Kidney glomerular epithelial cell (primary cell): ENCODE measurements at regions not wholly inside any gene's neighbourhood (a gene's known extent, or its start where the extent isn't known, plus 50 kb on each side); places are given as distances from the start of the nearest gene placed in this dataset.
A peak's percentile ranks its signal among the peaks of the same experiment; 100 is the strongest.

ENCODE experiments used
- DNase-seq: peaks from one replicate; lab custom pipeline; 2025; lab: John Stamatoyannopoulos, UW

DNA sequence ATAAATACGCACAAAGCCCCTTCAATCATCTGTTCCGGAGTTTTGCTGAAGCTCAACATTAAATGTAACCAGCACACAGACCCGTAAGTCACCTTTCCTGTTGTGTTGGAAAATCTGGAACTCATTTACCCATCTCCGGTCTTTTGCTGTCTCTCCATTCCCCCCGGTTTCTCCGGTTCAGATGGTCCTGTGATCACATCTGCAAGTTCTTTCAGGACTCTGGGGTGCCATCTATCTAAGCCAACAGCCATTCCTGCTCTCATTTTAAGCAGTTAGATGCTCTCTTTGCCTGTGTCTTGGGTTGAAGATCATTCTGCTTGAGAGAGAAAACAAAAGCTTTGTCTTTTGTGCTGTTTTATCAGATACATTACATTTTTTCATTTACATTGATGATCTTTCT is 91.7 kb upstream of the TGIF1 start:
- no peak for DNase-seq

DNA sequence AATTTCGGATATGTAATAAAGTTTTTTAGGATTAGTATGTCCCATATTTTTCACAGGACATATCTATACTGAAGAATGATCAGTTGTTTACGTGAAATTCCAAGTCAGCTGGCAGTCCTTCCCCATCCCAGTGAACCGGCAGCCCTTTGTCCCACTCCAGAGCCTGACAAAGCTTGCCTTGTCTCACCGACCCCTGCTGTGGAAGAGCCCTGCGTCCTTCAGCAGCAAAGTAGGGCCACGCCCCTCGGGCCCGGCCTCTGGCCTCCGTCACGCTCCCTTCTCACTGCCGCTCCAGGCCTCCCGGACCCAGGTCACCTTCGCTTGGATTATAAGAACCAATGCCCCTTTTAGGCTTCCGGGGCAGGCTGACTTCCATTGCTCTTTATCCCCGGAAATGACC is 89.8 kb upstream of the TGIF1 start:
- DNase-seq = no peak

DNA sequence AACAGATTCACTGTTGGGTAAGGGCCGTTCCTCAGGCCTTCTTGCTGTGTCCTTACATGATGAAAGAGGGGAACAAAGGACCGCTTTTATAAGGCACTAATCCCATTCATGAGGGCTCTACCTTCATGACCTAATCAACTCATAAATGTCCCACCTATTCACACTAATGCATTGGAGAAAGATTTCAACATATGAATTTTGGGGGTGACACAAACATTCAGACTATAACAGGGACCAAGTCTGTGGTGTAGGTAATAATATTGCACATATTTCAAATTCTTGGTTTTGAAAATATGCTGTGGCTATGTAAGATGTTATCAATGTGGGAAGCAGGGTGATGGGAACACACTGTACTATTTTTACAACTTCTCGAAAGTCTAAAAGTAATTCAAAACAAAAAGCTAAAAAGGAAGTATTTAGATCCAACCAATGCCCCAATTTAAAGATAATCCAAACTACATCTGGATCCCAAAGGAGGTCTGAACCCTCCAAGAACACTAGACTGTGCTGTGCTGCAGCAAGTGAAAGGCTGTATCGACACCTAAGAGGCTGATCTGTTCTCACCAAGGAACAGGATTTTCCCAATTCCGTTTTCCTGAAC is 82.4 kb upstream of the TGIF1 start:
- DNase-seq = peak; percentile 37

DNA sequence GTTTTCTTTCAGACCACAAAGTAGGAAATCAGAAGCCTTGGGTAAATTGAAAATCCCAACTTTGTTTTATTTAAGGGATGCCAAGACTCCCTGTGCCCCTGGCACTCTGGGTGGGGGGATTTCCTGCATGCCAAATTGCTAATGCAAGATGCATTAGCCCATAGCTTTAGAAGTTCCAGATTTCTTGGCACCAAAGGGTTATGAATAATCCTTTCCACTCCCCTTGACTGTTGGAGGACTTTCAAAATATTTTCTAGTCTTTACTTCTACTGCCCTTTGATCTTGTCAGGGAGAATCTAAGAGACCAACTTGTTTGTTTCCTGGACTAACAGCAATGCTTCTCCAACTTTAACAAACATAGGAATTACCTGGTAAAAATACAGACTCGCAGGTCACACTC is 81.8 kb upstream of the TGIF1 start:
- DNase-seq = peak; percentile 57

DNA sequence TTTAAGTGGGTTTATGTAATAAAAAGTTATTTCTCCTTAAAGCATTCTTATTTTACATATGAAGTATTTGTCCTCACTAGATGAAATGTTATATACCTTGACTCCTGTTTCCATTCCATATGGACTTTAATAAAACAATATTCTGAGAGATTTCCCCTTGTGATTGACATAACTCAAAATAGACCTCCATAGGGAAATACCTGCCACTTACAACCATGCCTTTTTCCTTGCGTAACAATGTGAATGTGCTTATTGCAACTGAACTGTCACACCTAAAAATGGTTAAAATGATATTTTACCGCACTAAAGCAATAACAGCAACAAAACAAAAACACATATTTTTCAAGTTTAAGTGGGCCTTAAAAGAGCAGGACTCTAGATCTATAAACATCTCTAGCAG is 70.3 kb upstream of the TGIF1 start:
- DNase-seq = no peak

DNA sequence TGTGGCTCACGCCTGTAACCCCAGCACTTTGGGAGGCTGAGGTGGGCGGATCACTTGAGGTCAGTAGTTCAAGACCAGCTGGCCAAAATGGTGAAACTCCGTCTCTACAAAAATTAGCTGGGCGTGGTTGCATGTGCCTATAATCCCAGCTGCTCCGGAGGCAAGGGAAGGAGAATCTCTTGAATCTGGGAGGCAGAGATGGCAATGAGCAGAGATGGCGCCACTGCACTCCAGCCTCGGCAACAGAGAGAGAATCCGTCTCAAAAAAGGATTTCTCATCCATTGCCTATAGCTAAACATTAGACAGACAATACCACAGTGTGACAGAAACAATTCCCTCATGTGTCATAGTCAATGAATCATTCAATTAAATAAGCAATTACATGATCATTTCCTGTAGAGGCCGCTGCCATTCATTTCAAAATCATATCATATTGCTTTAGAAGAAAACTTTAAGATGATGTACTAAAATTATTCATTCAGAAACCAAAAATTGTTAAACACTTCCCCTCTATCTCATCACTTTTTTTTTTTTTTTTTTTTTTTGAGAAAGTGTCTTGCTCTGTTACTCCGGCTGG is 69.5 kb upstream of the TGIF1 start:
- DNase-seq = peak; percentile 44

DNA sequence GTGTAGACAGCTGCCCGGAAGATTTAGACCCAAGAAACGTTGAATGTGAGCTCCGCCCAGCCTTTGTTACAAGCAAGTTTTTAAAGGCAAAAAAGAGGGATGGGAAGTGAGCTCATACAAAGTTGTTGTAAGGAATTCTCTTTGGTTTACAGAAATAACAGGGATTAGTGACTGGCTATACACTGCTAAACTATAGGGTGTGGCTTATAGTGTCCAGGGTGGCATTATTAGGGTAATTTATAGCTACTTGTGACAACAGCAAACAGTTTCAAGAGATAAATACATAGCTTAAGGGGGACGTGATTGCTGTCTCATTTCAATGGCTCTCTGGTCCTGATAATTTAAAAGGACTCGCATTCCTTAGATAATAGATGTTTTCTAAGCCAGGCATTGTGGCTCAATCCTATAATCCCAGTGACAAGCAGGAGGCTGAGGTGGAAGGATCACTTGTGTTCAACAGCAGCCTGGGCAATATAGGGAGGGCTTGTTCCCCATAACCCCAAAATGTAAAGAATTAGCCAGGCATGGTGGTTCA is 66.5 kb upstream of the TGIF1 start:
- DNase-seq = no peak

DNA sequence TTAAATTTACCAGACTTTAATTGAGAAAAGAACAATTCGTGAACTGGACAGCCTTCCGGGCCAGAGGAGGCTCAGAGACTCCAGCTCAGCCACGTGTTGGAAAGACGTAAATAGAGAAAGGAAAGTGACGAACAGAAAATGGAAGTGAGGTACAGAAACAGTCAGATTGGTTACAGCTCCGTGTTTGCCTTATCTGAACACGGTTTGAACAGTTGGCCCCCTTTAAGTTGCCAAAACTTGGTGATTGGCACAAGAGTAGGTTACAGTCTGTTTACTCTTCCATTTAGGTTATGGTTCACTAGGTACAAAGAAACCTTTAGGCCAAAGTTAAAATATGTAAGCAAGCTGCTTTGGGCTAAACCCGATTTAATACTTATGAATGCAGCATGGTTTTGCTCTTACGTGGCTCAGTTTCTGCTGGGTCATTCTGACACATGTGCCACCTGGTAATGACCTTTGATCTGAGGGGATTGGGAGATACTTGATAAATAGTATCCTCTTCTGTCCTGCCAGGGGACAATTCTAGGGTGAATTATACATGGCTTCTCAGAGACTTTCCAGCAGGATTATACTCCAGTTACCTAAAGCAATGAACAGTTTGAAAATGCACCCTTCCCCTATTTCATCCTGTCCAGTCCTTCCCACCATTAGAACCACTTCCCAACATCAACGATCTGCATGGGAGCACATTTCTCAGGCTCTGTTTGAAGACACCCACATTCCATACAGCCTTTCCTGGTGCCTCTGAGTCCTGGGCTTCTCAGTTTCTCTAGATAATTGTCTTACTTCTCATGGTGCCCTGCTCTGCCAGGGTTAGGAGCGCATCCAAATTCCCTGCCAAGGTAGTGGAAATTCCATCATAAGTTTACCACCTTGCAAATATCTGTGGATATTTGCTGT is 65.1 kb upstream of the TGIF1 start:
- no peak for DNase-seq

DNA sequence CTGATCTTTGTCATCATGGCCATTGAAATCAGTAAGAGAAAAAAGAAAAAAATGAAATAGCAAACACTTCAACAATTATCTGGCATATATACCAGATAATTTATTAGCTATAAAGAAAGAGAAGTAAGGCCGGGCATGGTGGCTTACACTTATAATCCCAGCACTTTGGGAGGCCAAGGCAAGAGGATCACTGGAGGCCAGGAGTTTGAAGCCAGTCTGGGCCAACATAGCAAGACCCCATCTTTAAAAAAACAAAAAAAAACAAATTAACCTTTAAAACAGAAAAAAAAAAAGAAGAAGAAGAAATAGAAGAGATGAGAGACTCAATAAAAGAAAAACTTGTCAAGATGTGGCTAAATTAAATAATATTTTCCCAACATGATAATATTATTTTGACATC is 61.6 kb upstream of the TGIF1 start:
- no peak for DNase-seq

DNA sequence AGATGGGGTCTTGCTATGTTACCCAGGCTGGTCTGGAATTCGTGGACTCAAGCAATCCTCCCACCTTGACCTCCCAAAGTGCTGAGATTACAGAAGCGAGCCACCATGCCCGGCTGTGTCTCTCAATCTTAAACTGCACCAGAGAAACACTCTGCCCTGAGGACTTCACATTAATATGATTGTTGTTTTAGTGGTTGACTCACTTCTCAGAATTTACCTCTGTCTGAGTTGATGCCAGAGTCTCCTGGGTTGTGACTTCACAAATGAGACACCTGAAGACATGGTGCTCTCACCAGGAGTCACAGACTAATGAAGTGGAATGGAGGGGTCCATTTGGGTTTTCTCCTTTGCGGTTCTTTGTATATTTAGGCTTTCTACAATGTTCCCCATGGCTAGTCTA is 61.0 kb upstream of the TGIF1 start:
- DNase-seq = peak; percentile 35

DNA sequence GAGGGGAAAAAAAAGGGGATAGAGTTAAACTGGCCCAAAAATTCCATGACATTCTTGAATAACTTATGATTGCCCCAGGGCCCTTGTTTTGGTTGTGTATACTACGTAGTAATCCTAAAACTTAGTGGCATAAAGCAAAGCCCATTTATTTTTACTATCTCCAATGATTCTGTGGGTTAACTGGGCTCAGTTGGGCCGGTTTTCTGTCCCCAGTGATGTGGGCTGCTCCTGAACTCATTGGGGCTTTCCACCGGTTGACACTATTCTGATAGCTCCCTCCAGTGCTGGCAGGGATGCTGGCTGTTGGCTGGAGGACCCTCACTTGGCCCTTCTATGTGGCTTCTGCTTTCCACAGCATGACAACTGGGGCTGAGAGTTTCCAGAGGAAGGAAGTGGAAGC is 60.0 kb upstream of the TGIF1 start:
- no peak for DNase-seq

DNA sequence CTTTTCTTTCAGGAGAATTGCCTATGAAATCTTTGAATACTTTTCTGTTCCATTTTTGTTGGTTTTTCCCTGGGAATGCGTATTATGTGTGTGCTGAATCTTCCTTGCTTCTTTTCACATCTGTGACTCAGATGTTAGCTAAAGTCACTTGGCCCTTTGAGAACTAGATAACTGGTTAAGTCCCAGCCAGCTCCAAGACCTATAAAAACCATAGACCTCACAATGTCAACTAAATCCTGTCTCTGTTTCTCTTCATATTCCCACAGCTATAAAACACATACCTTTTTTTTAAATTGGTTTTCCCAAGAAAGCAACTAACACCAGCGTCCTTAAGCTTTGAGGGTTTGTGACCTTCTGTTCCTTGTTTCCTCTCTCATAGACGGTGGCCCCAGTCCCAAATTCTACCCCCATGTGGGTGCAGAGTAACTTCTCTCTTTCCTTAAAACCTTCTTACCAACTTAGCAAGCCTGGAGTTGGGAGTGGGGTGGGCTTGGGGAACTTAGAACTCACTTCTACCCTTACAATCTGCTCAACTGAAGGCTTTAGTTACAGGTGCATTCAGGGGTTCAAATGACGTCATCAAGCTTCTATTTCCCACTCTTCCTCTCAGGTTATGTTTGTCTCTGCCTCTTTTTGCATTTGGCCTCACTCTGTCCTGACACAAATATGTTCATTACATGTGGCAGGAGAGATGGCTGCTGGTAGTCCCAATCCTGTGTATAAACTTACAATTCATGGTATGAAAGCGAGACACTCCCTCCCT is 58.1 kb upstream of the TGIF1 start:
- no peak for DNase-seq

DNA sequence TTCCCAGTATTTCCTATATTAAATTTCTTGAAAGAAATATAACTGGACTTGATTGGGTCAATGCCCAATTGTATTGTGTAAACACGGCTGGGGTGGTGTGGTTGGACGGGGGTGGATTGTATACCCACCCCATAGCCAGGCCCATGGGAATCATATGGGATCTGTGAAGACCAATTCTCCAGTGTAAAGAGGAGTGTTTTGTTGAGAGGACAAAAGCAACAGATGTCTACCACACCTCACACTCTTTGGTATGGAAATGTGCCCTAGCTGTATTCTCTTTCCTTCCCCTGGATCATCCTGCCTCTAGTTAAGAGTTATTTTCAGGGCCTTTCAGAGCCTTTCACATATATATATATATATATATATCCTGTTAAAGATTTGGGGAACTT is 57.5 kb upstream of the TGIF1 start:
- DNase-seq = no peak

DNA sequence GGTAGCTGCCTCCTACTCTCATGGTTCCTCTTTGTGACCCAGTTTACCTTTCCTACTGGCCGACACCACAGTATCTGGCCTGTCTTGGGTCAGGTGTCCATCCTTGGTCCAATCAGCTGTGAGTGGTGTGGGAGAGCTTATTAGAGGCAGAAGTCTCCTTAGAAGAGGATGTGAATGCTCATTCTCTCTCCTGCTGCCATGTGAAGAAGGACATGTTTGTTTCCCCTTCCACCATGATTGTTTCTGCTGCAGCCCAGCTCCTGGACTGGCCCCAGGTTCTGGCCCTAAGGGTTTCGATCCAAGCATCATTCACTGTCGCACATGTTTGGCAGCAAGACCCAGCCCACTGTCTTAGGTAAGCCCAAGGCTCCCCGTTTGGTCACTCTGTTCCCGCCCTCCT is 55.3 kb upstream of the TGIF1 start:
- no peak for DNase-seq

DNA sequence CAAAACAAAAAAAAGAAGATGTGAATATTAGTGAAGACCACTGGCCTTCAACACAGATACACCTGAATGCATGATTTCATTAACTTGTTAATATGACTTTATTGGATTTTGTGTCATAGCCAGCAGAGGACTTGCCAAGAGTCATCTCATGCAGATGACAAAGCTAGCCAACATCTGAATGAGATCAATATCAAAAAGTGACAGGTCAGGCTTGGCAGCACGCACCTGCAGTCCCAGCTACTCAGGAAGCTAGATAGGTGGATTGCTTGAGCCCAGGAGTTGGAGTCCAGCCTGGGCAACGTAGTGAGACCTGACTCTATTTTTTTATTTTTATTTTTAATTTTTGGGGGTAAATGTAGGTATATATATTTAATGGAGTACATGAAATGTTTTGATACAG is 54.5 kb upstream of the TGIF1 start:
- no peak for DNase-seq

DNA sequence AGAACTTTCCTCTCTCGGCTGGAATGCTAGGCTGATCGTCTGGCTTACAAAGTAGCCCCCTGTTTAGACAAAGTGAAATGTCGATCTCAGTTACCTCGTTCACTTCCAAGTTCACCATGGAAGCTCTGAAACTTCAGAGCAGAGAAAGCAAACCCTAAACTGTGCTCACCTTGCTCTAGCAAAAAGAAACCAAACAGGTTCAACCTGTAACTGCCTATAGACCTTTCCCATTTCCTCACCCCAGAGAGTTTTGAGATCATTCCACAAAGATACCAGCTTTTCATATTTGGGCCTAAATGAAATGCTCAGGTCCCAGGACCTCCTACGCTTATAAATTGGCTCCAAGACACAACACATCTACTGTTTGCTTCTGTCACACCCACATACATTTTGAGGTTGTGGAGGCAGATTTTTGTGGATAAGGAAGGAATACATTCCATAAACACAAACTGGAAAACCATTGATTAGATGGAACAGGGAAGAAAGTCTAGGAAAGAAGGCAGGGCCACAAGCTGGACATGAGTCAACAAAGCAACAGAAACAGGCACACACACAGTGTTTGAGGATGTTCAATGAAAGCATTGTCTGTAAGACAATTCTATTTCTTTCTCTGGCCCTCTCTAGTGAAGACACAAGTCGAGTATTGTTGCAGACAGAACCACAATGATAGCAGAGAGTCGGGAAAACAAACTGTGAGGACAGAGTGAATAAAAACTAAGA is 52.8 kb upstream of the TGIF1 start:
- DNase-seq = no peak

DNA sequence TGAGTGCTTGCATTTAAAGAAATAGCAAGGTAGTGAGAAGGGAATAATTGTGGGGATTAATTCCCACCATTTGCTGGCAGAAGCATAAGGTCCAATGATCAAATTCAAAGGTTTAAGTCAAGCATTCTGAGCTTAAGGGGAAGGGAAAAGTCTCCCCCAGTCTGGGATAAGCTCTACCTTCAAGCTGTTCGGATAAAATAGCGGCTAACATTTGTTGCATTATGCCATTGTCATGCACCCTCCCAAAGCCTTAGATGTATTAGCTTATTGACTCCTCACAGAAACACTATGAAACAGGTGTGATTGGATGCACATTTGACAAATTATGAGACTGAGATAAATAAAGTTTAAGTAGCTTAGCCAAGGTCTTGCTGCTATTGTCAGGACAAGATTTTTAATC is 52.2 kb upstream of the TGIF1 start:
- DNase-seq = no peak
